HepG2 (cell line): ENCODE measurements at regions not wholly inside any gene's neighbourhood (a gene's known extent, or its start where the extent isn't known, plus 50 kb on each side); places are given as distances from the start of the nearest gene placed in this dataset.

Source experiments
- ATAC-seq: fragments of 200-7000 bp; cut with Tn5 transposase; 3 replicates; pipeline ENCODE4 v1.9.1; 2020; ENCODE audit warnings: mild to moderate bottlenecking, moderate library complexity
- BruUV-seq: library from RNA; stranded (reverse); fragments of 400-500 nt; replicated peaks from 2 replicates; lab custom pipeline; 2021; lab: Mats Ljungman, UMichigan
- CTCF ChIA-PET: fragments of 300-600 bp; formaldehyde crosslinking; extraction: SDS; loops from one replicate; lab custom pipeline; 2021; ENCODE audit warnings: low total read pairs, inconsistent platforms, low intra/inter-chr PET ratio; lab: Yijun Ruan, JAX
- POLR2A ChIA-PET: fragments of 350-600 bp; sonication (Branson Sonifier 250); formaldehyde crosslinking; loops from one replicate; lab custom pipeline; 2020; ENCODE audit warnings: antibody characterized with exemption, inconsistent platforms; lab: Yijun Ruan, JAX
- DNase-seq: peaks from one replicate; pipeline ENCODE4 v3.0.0-alpha.2; 2015; ENCODE audit warnings: low spot score
- FAIRE-seq: peaks from 3 replicates; lab custom pipeline; 2011; peaks lifted over from hg19 to GRCh38; lab: Jason Lieb, UNC
- H2AFZ ChIP-seq: one replicate; pipeline ENCODE4 v1.6.1; 2011; ENCODE audit warnings: low read length, inconsistent platforms
- H3K27ac ChIP-seq: fragments of 300-600 bp; 3 replicates; pipeline ENCODE4 v1.8.0; 2011; ENCODE audit warnings: mixed run types, mild to moderate bottlenecking, mixed read lengths, low read length, inconsistent platforms; ENCODE audit not compliant: insufficient read depth; ENCODE audit errors: extremely low read length
- H3K27me3 ChIP-seq, 2 experiments: fragments of 200-600 bp in 1 of 2; 2 replicates in 1 of 2; 3 replicates in 1 of 2; pipeline versions ENCODE4 v1.6.0 to v1.8.0; 2011; ENCODE audit warnings: low read length in 2 of 2, mild to moderate bottlenecking in 2 of 2, moderate library complexity in 2 of 2, inconsistent platforms in 1 of 2; ENCODE audit not compliant: insufficient read depth in 2 of 2, control insufficient read depth in 1 of 2
- H3K36me3 ChIP-seq, 2 experiments: fragments of 200-600 bp in 1 of 2; replicated peaks in 1 of 2; 2 replicates in 1 of 2; 3 replicates in 1 of 2; pipeline versions ENCODE4 v1.5.1 to v1.8.0; 2011; ENCODE audit warnings: low read length in 2 of 2, inconsistent platforms in 1 of 2; ENCODE audit not compliant: insufficient read depth in 2 of 2, control insufficient read depth in 1 of 2
- H3K4me1 ChIP-seq: 2 replicates; pipeline ENCODE4 v1.5.1; 2012; ENCODE audit warnings: low read length, inconsistent platforms; ENCODE audit not compliant: insufficient read depth
- H3K4me2 ChIP-seq: 2 replicates; pipeline ENCODE4 v1.6.0; 2011; ENCODE audit warnings: low read depth, low read length, inconsistent platforms
- H3K4me3 ChIP-seq, 3 experiments: fragments of 200-600 bp in 1 of 3; sonication (generic), shearing (Covaris generic) in 1 of 3; replicated peaks in 1 of 3; 2 replicates each; pipeline ENCODE4 v1.5.1; 2011 to 2016; ENCODE audit warnings: low read length in 3 of 3, inconsistent platforms in 2 of 3, low read depth in 2 of 3, mild to moderate bottlenecking in 2 of 3, control low read depth in 1 of 3, mixed read lengths in 1 of 3; ENCODE audit not compliant: insufficient read depth in 1 of 3
- H3K79me2 ChIP-seq: one replicate; pipeline ENCODE4 v1.6.1; 2011; ENCODE audit warnings: low read length, inconsistent platforms; ENCODE audit not compliant: insufficient read depth
- H3K9ac ChIP-seq: 2 replicates; pipeline ENCODE4 v1.6.0; 2011; ENCODE audit warnings: mild to moderate bottlenecking, low read depth, low read length, inconsistent platforms; ENCODE audit not compliant: insufficient read depth
- H3K9me3 ChIP-seq: 2 replicates; pipeline ENCODE4 v1.5.1; 2012; ENCODE audit warnings: mild to moderate bottlenecking, low read length
- H4K20me1 ChIP-seq: 2 replicates; pipeline ENCODE4 v1.6.0; 2011; ENCODE audit warnings: inconsistent platforms, mild to moderate bottlenecking, low read length, moderate library complexity; ENCODE audit not compliant: insufficient read depth
- ZBTB4 ChIP-seq: sonication (generic); formaldehyde crosslinking; IDR thresholded peaks from 2 replicates; pipeline ENCODE4 v1.4.0; 2020; ENCODE audit warnings: missing genetic modification reagents, mild to moderate bottlenecking, borderline replicate concordance
- ZNF280D ChIP-seq: sonication (generic); formaldehyde crosslinking; IDR thresholded peaks from 2 replicates; pipeline ENCODE4 v1.5.1; 2020; ENCODE audit warnings: mild to moderate bottlenecking, missing genetic modification reagents
- ZNF33B ChIP-seq: sonication (generic); formaldehyde crosslinking; IDR thresholded peaks from 2 replicates; pipeline ENCODE4 v1.5.1; 2020; ENCODE audit warnings: mild to moderate bottlenecking, missing genetic modification reagents
- WGBS: methylation state at CpG from one replicate; pipeline ENCODE4 v1.1.6; 2017; ENCODE audit warnings: low lambda C conversion rate; 5-methylcytosine and 5-hydroxymethylcytosine counted together
- in situ Hi-C: cut with HindIII; loops from 2 replicates; pipeline ENCODE4 v1.10.0; 2017; ENCODE audit warnings: low pct_unique_long_range_greater_than_20kb; ENCODE audit not compliant: extremely low pct_ligation_motif_present
- intact Hi-C: fragments of 100-400 bp; cut with micrococcal nuclease; formaldehyde crosslinking; loops from one replicate; pipeline ENCODE4 v1.10.0; 2022; ENCODE audit not compliant: unreplicated experiment

GRCh38 chr20:21577551-21577950, 63.7 kb upstream of the NKX2-2 start:
- POLR2A ChIA-PET = no interaction called here
- no peak overlapping the region for H3K4me2 ChIP-seq
- no peaks in the 10 kb centered on the region for H3K36me3 ChIP-seq
- H3K27ac ChIP-seq = no peak overlapping the region
- no peak for DNase-seq
- no peak for TF ChIP-seq ZBTB4 (CRISPR knock-in tag)
- no peak for TF ChIP-seq ZNF33B (CRISPR knock-in tag)
- no peak for TF ChIP-seq ZNF280D
- in situ Hi-C loops (no loop called here), intact Hi-C loops (no loop called here)
- H2AFZ ChIP-seq = no peak overlapping the region
- no peak overlapping the region for H3K4me3 ChIP-seq
- no peak overlapping the region for H3K9ac ChIP-seq
- no peaks in the 10 kb centered on the region for H3K9me3 ChIP-seq
- H3K79me2 ChIP-seq = no peaks in the 10 kb centered on the region
- no peaks in the 10 kb centered on the region for H4K20me1 ChIP-seq
- no TSS peak for BruUV-seq
- WGBS = 0% methylated on average over 4 of the region's 4 CpGs
- CTCF ChIA-PET = no interaction called here
- FAIRE-seq = no peak
- peaks cover 14 to 57% of the 10 kb centered on the region in 2 experiments; a peak in 4 of 5 replicates for H3K27me3 ChIP-seq
- H3K4me1 ChIP-seq = no peaks in the 10 kb centered on the region
- ATAC-seq = no peak
